ENCODE measurements at regions not wholly inside any gene's neighbourhood (a gene's known extent, or its start where the extent isn't known, plus 50 kb on each side); places are given as distances from the start of the nearest gene placed in this dataset.

DNA sequence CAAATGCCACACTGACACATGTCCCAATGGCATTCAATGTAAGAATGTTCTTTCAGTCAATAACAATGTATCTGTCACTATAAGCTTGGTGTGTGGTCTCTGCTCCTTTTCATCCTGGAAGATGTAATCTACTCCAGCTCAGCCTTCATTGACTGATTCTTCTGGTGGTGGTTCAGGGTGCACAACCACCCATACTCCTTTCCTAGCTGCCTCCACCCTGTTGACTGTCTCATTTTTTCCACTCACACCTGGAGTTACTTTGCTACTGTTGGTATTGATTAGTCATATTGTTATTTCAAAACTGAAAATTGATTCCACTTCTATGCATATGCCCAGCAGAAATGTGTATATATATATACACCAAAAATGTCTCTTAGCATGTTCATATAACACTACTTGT is 140.5 kb downstream of the ASB9 start:
- Mint-ChIP-seq H3K4me3 (ENCODE audit: unreplicated experiment) (no peak overlapping the region), H3K36me3 (ENCODE audit: unreplicated experiment) (no peaks in the 10 kb centered on the region), H3K27me3 (ENCODE audit: unreplicated experiment) (no peaks in the 10 kb centered on the region), H3K4me1 (ENCODE audit: low read depth, unreplicated experiment) (no peaks in the 10 kb centered on the region), H3K9me3 (ENCODE audit: unreplicated experiment) (no peaks in the 10 kb centered on the region), H3K27ac (ENCODE audit: unreplicated experiment) (no peak overlapping the region)
- no peak for DNase-seq
- TF ChIP-seq CTCF (IDR thresholded peaks at IDR 0.05; ENCODE audit: partially characterized antibody, unreplicated experiment): no peak

GRCh38 chrX:15128861-15129260 is 141.0 kb downstream of the ASB9 start:
- Mint-ChIP-seq H3K4me3 (ENCODE audit: unreplicated experiment) (no peak overlapping the region), H3K9me3 (ENCODE audit: unreplicated experiment) (no peaks in the 10 kb centered on the region), H3K27me3 (ENCODE audit: unreplicated experiment) (no peaks in the 10 kb centered on the region), H3K4me1 (ENCODE audit: low read depth, unreplicated experiment) (no peaks in the 10 kb centered on the region), H3K27ac (ENCODE audit: unreplicated experiment) (no peak overlapping the region), H3K36me3 (ENCODE audit: unreplicated experiment) (no peaks in the 10 kb centered on the region)
- DNase-seq: no peak
- no peak for TF ChIP-seq CTCF (IDR thresholded peaks at IDR 0.05; ENCODE audit: partially characterized antibody, unreplicated experiment)

GRCh38 chrX:15127010-15127409 is 142.9 kb downstream of the ASB9 start:
- DNase-seq: no peak
- H3K27ac Mint-ChIP-seq (ENCODE audit: unreplicated experiment): no peak overlapping the region
- H3K9me3 Mint-ChIP-seq (ENCODE audit: unreplicated experiment): no peaks in the 10 kb centered on the region
- H3K36me3 Mint-ChIP-seq (ENCODE audit: unreplicated experiment): no peaks in the 10 kb centered on the region
- no peaks in the 10 kb centered on the region for H3K27me3 Mint-ChIP-seq (ENCODE audit: unreplicated experiment)
- TF ChIP-seq CTCF (IDR thresholded peaks at IDR 0.05; ENCODE audit: partially characterized antibody, unreplicated experiment): no peak
- H3K4me3 Mint-ChIP-seq (ENCODE audit: unreplicated experiment): no peak overlapping the region
- H3K4me1 Mint-ChIP-seq (ENCODE audit: low read depth, unreplicated experiment): no peaks in the 10 kb centered on the region

DNA sequence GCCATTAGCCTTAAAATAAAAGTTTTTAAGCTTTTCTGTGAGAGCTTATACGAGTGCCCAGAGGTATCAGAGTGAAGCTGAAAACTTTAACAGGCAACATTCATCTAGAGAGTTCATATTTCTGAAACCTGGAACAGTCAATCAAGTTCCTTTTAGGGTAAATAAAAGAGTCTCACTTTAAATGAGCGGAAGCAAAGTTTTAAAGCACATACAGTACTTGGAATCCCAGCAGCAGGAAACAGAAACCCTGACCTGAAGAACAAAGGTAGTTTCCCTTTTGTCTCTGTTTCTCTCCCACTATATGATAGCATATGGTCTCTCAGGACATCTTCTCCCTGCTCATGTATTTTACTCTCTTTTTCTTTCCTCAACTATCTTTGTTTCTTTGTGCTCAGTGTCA is 153.0 kb downstream of the ASB9 start:
- H3K4me1 Mint-ChIP-seq (ENCODE audit: low read depth, unreplicated experiment): peaks cover 7% of the 10 kb centered on the region
- TF ChIP-seq CTCF (IDR thresholded peaks at IDR 0.05; ENCODE audit: partially characterized antibody, unreplicated experiment): no peak
- H3K9me3 Mint-ChIP-seq (ENCODE audit: unreplicated experiment): peaks cover 1% of the 10 kb centered on the region
- no peak for DNase-seq
- H3K27me3 Mint-ChIP-seq (ENCODE audit: unreplicated experiment): no peaks in the 10 kb centered on the region
- H3K27ac Mint-ChIP-seq (ENCODE audit: unreplicated experiment): no peak overlapping the region
- no peak overlapping the region for H3K4me3 Mint-ChIP-seq (ENCODE audit: unreplicated experiment)
- H3K36me3 Mint-ChIP-seq (ENCODE audit: unreplicated experiment): no peaks in the 10 kb centered on the region

DNA sequence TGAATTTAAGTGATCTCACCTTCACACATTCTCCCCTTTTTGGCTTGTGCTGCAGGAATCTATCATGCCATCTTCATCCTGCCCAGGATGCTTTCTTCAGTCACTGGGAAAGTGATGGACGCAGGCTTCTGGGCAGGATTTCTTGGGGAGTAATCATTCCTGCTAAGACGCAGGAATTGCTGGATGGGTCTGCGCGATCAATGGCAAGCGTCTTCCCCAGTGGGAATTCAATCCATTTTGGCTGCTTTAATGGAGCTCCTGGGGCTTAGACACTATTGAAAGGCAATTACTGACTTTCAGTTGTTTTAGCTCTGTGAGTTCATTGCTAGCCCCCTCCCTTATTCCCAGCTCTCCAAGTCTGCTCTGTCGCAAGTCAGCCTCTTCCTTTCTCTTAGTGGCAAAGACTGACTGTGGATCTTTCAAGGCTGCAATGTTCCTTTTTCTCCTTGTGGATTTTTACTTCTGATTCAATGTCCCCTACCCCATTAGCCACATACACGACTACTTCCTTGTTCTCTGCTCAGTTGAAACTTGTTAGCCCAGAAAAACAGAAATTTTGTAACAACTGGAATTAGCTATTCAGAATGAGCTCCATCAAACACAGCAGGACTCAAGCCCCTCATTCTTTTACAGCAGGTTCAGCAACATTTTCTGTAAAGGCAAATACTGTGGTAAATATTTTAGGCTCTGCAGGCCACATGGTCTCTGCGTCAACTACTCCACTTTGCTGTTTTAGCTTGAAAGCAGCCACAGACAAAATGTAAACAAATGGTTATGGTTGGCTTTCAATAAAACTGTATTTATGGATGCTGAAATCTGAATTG is 154.9 kb downstream of the ASB9 start:
- no peaks in the 10 kb centered on the region for H3K36me3 Mint-ChIP-seq (ENCODE audit: unreplicated experiment)
- peaks cover 1% of the 10 kb centered on the region for H3K9me3 Mint-ChIP-seq (ENCODE audit: unreplicated experiment)
- H3K4me3 Mint-ChIP-seq (ENCODE audit: unreplicated experiment): no peak overlapping the region
- H3K27me3 Mint-ChIP-seq (ENCODE audit: unreplicated experiment): no peaks in the 10 kb centered on the region
- no peak for TF ChIP-seq CTCF (IDR thresholded peaks at IDR 0.05; ENCODE audit: partially characterized antibody, unreplicated experiment)
- peak; percentile 37 for DNase-seq
- peaks cover 7% of the 10 kb centered on the region for H3K4me1 Mint-ChIP-seq (ENCODE audit: low read depth, unreplicated experiment)
- H3K27ac Mint-ChIP-seq (ENCODE audit: unreplicated experiment): no peak overlapping the region
